Fibroblast of skin of back (primary cell): ENCODE measurements at regions not wholly inside any gene's neighbourhood (a gene's known extent, or its start where the extent isn't known, plus 50 kb on each side); places are given as distances from the start of the nearest gene placed in this dataset.

ENCODE experiments used
- DNase-seq: peaks from one replicate; pipeline ENCODE4 v3.0.0-alpha.2; 2013

- DNase-seq: no peak
Measured at GRCh38 chr1:38454236-38454635, 405.3 kb downstream of the RRAGC start.

GRCh38 chr1:38452246-38452645 is 405.7 kb upstream of the POU3F1 start:
- DNase-seq: no peak

- peak; percentile 94 for DNase-seq
Measured at GRCh38 chr1:38451541-38451993, 405.0 kb upstream of the POU3F1 start.

GRCh38 chr1:38448893-38449292 is 402.3 kb upstream of the POU3F1 start:
- DNase-seq: no peak

- DNase-seq: no peak
Measured at GRCh38 chr1:38446936-38447335, 400.3 kb upstream of the POU3F1 start.

- DNase-seq: peak; percentile 13
Measured at GRCh38 chr1:38444770-38445442, 398.3 kb upstream of the POU3F1 start.

- DNase-seq: peak; percentile 90
Measured at GRCh38 chr1:38444311-38444710, 397.7 kb upstream of the POU3F1 start.

GRCh38 chr1:38440402-38440801 is 393.8 kb upstream of the POU3F1 start:
- DNase-seq: no peak

- DNase-seq: no peak
Measured at GRCh38 chr1:38436749-38437148, 390.2 kb upstream of the POU3F1 start.

- DNase-seq: no peak
Measured at GRCh38 chr1:38436006-38436405, 389.4 kb upstream of the POU3F1 start.

GRCh38 chr1:38433084-38433722 is 386.6 kb upstream of the POU3F1 start:
- DNase-seq: no peak

- no peak for DNase-seq
Measured at GRCh38 chr1:38431535-38432376, 385.2 kb upstream of the POU3F1 start.

GRCh38 chr1:38430949-38431348 is 384.4 kb upstream of the POU3F1 start:
- DNase-seq: no peak

- DNase-seq: no peak
Measured at GRCh38 chr1:38424677-38425076, 378.1 kb upstream of the POU3F1 start.

GRCh38 chr1:38420666-38421065 is 374.1 kb upstream of the POU3F1 start:
- no peak for DNase-seq

GRCh38 chr1:38418195-38419030 is 371.8 kb upstream of the POU3F1 start:
- no peak for DNase-seq

- no peak for DNase-seq
Measured at GRCh38 chr1:38403667-38404066, 357.1 kb upstream of the POU3F1 start.

GRCh38 chr1:38402230-38402815 is 355.7 kb upstream of the POU3F1 start:
- no peak for DNase-seq

- DNase-seq: no peak
Measured at GRCh38 chr1:38396606-38397005, 350.0 kb upstream of the POU3F1 start.

GRCh38 chr1:38394303-38394702 is 347.7 kb upstream of the POU3F1 start:
- no peak for DNase-seq

GRCh38 chr1:38392861-38393260 is 346.3 kb upstream of the POU3F1 start:
- no peak for DNase-seq

- no peak for DNase-seq
Measured at GRCh38 chr1:38381256-38381655, 334.7 kb upstream of the POU3F1 start.
